ENCODE measurements at regions not wholly inside any gene's neighbourhood (a gene's known extent, or its start where the extent isn't known, plus 50 kb on each side); places are given as distances from the start of the nearest gene placed in this dataset.

- BruUV-seq (replicated peaks): no TSS peak
- DNase-seq (ENCODE audit: low spot score) (no peak), FAIRE-seq (no peak), ATAC-seq (no peak)
- in situ Hi-C loops (cut with HindIII; ENCODE audit: extremely low pct_ligation_motif_present, low pct_unique_long_range_greater_than_20kb): no loop called here
- no peak overlapping the region for H3K4me3 ChIP-seq (replicated peaks in 1 of 3; ENCODE audit: insufficient read depth in 1 of 3, low read depth in 2 of 3, low read length in 3 of 3)
- no peak overlapping the region for H3K9ac ChIP-seq (ENCODE audit: insufficient read depth, low read depth, low read length)
- H3K4me1 ChIP-seq (ENCODE audit: insufficient read depth, low read length): no peaks in the 10 kb centered on the region
- no peaks in the 10 kb centered on the region for H3K79me2 ChIP-seq (ENCODE audit: insufficient read depth, low read length)
- no peak overlapping the region for H3K4me2 ChIP-seq (ENCODE audit: low read depth, low read length)
- H3K36me3 ChIP-seq (replicated peaks in 1 of 2; ENCODE audit: control insufficient read depth in 1 of 2, insufficient read depth in 2 of 2, low read length in 2 of 2): no peaks in the 10 kb centered on the region
- CTCF ChIA-PET (ENCODE audit: low intra/inter-chr PET ratio, low total read pairs): no interaction called here
- H4K20me1 ChIP-seq (ENCODE audit: insufficient read depth, low read length): no peaks in the 10 kb centered on the region
- no peak overlapping the region for H3K27ac ChIP-seq (ENCODE audit: extremely low read length, insufficient read depth, low read length)
- H3K27me3 ChIP-seq (ENCODE audit: control insufficient read depth in 1 of 2, insufficient read depth in 2 of 2, low read length in 2 of 2): peaks cover 2 to 20% of the 10 kb centered on the region in 2 experiments; a peak in 2 of 5 replicates
- POLR2A ChIA-PET: no interaction called here
- intact Hi-C loops (cut with micrococcal nuclease; ENCODE audit: unreplicated experiment): no loop called here
- H3K9me3 ChIP-seq (ENCODE audit: low read length): no peaks in the 10 kb centered on the region
- H2AFZ ChIP-seq (ENCODE audit: low read length): no peak overlapping the region
- 28% methylated on average over 1 of the region's 1 CpG for WGBS (ENCODE audit: low lambda C conversion rate)
- TF ChIP-seq ZFP41 (CRISPR knock-in tag; IDR thresholded peaks at IDR 0.05; ENCODE audit: borderline replicate concordance) (no peak), SMARCC2 (IDR thresholded peaks at IDR 0.05) (no peak), ATM (IDR thresholded peaks at IDR 0.05; ENCODE audit: borderline replicate concordance) (no peak), ZNF331 (CRISPR knock-in tag; IDR thresholded peaks at IDR 0.05) (no peak), ZBTB10 (CRISPR knock-in tag; IDR thresholded peaks at IDR 0.05; ENCODE audit: borderline replicate concordance) (no peak), ZNF563 (CRISPR knock-in tag; IDR thresholded peaks at IDR 0.05) (no peak), KDM2A (CRISPR knock-in tag; IDR thresholded peaks at IDR 0.05; ENCODE audit: borderline replicate concordance, low read depth) (no peak), SNAPC2 (CRISPR knock-in tag; IDR thresholded peaks at IDR 0.05) (no peak), MAFF (IDR thresholded peaks at IDR 0.05; ENCODE audit: low read depth, low read length) (peak; percentile 46), ZNF850 (CRISPR knock-in tag; conservative IDR thresholded peaks at IDR 0.05) (no peak), ZNF790 (CRISPR knock-in tag; IDR thresholded peaks at IDR 0.05; ENCODE audit: borderline replicate concordance) (no peak), MAFK (conservative IDR thresholded peaks at IDR 0.05 in 1 of 2, IDR thresholded peaks at IDR 0.05 in 1 of 2; ENCODE audit: low read length in 2 of 2) (peak in 1 of 2 experiments; percentile 56; a peak in 2 of 4 replicates)
- TF ChIP-seq, protein P1, sequence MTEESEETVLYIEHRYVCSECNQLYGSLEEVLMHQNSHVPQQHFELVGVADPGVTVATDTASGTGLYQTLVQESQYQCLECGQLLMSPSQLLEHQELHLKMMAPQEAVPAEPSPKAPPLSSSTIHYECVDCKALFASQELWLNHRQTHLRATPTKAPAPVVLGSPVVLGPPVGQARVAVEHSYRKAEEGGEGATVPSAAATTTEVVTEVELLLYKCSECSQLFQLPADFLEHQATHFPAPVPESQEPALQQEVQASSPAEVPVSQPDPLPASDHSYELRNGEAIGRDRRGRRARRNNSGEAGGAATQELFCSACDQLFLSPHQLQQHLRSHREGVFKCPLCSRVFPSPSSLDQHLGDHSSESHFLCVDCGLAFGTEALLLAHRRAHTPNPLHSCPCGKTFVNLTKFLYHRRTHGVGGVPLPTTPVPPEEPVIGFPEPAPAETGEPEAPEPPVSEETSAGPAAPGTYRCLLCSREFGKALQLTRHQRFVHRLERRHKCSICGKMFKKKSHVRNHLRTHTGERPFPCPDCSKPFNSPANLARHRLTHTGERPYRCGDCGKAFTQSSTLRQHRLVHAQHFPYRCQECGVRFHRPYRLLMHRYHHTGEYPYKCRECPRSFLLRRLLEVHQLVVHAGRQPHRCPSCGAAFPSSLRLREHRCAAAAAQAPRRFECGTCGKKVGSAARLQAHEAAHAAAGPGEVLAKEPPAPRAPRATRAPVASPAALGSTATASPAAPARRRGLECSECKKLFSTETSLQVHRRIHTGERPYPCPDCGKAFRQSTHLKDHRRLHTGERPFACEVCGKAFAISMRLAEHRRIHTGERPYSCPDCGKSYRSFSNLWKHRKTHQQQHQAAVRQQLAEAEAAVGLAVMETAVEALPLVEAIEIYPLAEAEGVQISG (CRISPR knock-in tag; IDR thresholded peaks at IDR 0.05): no peak
Observed at GRCh38 chr18:77495982-77496690, 246.5 kb downstream of the GALR1 start.

Measured in HepG2 (cell line).